Breast epithelium (tissue), 3 donors: ENCODE measurements at regions not wholly inside any gene's neighbourhood (a gene's known extent, or its start where the extent isn't known, plus 50 kb on each side); places are given as distances from the start of the nearest gene placed in this dataset.

ENCODE experiments used
- POLR2A ChIP-seq: fragments of 450-650 bp; IDR thresholded peaks from one replicate; pipeline ENCODE4 v1.6.1; 2016; ENCODE audit warnings: antibody characterized with exemption, mild to moderate bottlenecking, moderate library complexity
- TF ChIP-seq, protein P1 (sequence below), 3 donors: fragments of 450-650 bp; IDR thresholded peaks; one replicate each; pipeline ENCODE4 v1.5.1; 2016 to 2017; ENCODE audit warnings: antibody characterized with exemption in 3 of 3, mild to moderate bottlenecking in 3 of 3, moderate library complexity in 3 of 3

GRCh38 chr22:46028106-46028991 lies 51.4 kb upstream of the WNT7B start:
- TF ChIP-seq POLR2A, result no peak
- TF ChIP-seq, protein P1, sequence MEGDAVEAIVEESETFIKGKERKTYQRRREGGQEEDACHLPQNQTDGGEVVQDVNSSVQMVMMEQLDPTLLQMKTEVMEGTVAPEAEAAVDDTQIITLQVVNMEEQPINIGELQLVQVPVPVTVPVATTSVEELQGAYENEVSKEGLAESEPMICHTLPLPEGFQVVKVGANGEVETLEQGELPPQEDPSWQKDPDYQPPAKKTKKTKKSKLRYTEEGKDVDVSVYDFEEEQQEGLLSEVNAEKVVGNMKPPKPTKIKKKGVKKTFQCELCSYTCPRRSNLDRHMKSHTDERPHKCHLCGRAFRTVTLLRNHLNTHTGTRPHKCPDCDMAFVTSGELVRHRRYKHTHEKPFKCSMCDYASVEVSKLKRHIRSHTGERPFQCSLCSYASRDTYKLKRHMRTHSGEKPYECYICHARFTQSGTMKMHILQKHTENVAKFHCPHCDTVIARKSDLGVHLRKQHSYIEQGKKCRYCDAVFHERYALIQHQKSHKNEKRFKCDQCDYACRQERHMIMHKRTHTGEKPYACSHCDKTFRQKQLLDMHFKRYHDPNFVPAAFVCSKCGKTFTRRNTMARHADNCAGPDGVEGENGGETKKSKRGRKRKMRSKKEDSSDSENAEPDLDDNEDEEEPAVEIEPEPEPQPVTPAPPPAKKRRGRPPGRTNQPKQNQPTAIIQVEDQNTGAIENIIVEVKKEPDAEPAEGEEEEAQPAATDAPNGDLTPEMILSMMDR (IDR thresholded peaks at IDR 0.05), result no peak
